Stimulated activated CD4-positive, alpha-beta T cell treated with anti-CD3 and anti-CD28 coated beads, Interleukin-4, amount 100 ng/mL, for 1 hour (primary cell): ENCODE measurements at regions not wholly inside any gene's neighbourhood (a gene's known extent, or its start where the extent isn't known, plus 50 kb on each side); places are given as distances from the start of the nearest gene placed in this dataset.

ENCODE experiments used
- DNase-seq: peaks from one replicate; pipeline ENCODE4 v3.0.0-alpha.2; 2020

DNA sequence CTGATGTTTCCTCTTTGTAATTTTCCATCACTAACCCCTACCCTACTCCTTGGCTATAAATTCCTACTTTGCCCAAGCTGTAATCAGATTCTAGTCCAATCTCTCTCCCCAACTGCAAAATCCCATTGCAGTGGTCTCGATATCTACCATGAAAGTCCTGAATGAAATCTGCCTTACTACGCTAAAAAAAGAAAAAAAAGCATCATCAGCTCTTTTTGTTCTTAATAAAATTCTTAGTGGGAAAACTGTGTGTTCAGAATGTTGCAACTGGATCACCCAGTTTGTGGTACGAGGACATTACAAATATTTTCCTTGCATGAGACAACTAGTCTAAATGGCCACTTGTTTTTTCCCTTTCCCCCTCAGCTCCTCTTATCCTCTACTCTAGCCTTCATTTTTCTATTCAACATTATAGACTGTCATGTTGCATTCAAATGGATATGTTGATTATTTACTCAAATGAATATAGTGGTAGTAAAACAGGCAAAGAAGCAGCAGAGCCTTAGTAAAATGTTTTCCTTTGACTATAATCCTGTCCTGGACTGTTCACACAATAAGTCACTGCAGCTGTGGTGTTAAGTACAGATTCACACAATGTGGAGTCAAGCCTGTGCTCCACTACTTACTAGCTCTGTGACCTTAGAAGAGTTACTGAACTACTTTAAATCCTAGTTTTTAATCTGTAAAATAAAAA is 527.1 kb upstream of the MARCKS start:
- no peak for DNase-seq

DNA sequence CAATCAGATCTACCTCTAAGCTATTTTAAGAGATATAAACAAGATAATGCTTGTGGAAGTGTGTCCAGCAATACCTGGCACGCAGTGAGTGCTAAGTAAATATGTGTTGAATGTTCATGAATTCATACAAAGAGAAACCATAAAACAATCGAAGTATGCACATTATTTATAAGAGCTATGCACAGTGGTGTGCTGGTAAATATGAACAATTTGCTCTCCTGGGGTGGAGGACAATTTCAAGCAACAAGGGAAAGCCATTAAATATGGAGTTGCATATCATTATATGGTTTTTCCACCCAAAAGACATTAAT is 526.6 kb upstream of the MARCKS start:
- DNase-seq, result no peak

DNA sequence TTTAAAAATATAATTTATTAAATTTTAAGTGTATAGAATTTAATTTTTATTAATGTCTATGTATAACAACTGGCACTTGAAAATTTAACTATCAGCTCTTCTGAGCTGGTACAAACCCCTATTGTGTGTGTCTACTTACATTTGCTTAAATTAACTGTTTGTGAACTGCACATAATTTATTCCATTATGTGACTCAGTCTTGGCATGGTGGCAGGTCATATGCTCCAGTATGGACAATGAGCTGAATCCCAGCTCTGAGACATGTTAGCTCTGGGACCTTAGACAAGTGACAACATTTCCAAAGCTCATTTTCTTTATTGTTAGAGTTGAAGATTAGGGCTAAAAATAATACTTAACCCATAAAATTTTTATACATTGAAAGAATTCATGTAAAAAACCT is 526.1 kb upstream of the MARCKS start:
- DNase-seq, result no peak

DNA sequence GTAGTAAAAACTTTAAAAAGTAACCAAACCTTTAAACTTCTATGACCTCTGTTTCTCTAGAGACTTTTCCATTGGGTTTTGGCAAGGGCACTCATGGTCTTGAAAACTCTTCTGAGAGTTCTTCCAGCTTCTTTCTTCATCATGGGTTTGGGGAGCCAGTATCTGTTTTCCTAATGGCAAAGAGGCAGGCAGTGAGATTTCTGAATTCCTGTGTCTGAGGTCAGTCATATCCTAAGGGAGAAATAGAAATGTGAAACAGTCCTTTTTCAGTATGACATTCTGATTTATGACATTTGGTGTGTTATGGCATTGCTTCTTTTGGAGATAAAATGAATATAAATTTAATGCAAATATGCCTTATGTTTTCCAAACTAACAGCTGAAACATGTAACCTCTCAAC is 518.5 kb upstream of the MARCKS start:
- DNase-seq, result no peak

DNA sequence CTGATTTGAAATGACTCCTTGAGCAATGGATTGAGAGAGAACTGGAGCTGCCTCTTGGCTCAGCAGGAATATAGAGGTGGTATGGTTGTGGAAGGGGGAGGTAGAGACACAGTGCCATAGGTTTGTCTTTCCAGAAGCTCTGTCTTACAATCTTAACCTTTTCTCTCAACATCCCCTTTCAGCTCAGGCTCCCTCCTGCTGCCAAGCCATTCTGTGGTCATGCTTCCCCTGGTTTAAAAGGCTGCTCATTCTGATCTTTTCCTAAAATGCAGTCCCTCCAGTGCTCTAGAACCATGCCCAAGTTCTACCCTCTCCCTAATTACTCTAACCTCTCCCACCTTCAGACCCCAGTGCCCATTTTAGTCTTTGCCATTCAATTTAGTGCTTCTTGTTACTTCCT is 517.9 kb upstream of the MARCKS start:
- no peak for DNase-seq

DNA sequence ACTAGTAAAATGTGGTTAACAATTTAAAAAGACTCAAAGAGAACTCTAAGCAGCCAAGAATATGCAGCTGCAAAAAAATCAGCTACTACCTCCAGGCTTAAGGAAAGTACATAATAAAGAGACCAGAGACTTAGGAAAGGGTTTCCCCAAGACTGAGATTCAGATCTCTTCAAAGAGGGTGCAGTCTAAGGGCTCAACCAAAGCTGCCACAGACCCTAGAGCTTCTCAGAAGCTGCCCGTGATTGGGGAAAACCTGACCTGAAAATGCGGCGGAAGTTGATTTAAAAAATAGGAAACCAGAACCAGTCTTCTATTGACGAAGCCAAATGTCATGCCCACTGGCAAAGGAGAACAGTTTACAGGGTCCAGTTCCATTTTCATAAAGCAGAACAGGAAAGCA is 516.8 kb upstream of the MARCKS start:
- no peak for DNase-seq

DNA sequence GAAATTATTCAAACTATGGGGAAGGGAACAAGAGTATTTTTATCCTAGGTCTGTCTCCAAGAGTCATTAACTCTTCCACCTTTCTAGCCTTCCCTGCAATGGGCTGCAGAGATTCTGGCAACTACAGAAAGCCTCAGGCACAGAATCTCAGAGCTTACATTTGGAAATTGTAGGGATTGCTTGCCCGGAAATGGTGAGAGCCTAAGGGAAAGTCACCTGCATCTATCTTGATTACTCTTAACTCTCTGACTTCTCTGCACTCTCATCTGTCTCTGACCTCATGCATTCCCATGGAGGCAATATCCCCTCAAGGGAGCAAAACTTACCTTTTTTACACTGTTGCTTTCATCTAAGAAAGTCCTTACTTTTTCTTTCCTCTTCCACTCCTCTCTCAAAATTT is 513.2 kb upstream of the MARCKS start:
- DNase-seq, result no peak

DNA sequence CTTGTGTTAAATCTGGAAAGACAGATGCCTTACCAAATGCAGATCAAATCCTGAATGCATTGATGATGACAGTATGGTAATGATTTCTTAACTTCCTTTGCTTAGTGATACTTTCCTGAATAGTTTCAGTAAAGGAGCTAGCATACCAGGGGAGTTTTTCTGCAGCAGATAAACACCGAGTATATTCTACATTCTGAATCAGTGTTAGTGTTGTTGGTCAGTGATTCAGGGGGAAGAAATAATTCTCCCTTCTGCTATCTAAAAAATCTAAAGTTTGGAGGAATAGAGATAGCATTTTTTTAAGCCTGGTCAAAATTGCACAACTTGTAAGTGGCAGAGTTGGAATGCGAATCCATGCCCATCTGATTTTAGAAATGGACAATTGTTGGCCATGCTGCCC is 512.2 kb upstream of the MARCKS start:
- DNase-seq, result no peak

DNA sequence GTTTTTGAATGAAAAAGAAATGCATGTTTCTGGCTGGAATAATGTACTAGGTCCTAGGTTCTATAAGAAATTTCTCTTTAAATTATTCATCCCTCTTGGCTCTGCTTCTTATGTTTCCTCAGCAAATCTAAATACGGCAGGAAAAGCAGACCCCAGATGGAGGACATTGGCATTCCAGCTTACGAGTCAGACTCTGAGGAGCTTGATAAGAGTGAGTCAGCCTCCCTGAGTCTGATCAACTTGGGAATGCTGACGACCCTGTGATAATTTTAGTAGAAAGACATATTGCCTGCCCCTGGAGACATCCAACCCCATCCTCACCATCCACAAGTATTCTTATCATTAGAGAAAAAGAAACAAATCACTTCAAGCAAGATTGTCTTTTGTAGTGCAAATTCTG is 509.7 kb upstream of the MARCKS start:
- no peak for DNase-seq

DNA sequence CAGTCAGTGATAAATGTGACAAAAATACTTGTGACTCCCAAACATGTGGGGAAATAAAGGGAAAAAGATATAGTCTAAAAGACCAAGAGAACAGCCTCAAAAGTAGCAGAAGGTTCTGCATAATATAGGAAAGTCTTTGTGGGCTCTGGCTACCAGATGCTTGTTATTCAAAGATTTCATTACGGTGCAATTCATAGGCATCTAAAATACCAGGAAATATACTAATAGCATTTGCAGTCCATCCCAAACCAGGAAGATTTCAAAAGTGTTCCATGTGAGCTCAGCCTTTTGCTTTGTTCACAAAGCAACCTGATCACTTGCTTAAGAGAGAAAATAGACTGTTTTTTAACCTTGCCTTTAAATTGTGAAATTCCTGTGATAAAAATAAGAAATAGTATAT is 506.7 kb upstream of the MARCKS start:
- no peak for DNase-seq

DNA sequence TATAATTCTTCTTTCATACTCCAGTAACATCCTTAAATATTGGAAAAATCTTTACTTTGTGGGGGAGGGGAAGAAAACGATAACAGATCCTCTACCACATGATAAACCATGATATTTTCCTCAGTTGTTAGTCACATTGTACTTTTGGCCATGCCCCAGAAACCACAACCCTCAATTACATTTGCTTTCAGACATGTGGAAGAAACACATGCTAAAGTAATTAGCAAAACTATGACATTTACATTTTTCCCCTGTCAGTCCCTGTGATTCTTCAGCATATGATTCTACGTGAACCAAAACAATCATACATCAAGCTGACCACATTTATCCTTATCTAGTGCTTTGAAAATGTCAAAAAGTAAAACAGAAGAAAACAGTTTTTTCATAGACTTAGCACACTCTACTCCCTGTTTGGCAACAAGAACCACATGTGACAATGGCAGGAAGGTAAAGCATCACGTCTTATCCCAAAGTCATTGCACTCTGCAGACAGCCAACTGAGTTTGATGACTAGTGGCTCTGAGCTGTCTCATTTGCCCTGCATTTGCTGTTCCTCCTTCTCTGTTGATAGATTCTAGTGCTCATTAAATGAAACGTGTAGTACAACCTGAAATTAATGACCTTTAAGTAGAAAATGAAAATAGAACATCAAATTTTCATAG is 505.8 kb upstream of the MARCKS start:
- no peak for DNase-seq

DNA sequence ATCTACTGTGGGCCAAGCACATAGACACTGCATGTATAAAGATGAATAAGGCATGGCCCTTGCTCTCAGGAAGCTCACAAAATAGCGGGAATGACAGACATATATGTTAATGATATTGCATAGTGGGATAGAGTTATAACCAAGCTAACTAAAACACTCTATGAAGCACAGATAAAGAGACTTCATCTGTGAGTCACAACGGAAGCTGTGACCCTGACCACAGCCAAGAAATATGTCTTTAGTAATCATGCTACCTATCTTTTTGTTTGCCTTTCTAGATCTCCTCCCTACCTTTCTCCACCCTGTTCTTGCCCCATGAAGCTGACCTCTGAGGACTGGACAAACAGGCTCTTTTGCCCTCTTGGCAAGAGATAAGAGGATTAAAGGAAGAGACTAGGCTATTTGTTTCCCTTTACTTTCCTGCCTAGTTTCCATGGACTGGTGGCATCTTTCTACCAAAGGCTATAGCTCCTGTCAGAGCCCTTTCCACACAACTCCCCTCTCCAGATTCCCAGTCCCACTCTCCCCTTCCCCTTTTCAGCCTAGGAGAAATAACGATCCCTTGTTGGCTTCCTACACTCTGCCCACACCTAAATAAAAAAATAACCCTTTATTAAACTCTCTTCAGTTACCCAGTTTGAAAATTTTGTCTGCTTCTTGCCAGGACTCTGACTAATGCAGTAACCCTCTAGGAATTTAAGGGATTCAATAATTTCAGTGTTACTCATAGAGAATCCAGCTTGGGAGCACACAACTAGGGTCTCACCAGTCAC is 504.9 kb upstream of the MARCKS start:
- DNase-seq, result no peak

DNA sequence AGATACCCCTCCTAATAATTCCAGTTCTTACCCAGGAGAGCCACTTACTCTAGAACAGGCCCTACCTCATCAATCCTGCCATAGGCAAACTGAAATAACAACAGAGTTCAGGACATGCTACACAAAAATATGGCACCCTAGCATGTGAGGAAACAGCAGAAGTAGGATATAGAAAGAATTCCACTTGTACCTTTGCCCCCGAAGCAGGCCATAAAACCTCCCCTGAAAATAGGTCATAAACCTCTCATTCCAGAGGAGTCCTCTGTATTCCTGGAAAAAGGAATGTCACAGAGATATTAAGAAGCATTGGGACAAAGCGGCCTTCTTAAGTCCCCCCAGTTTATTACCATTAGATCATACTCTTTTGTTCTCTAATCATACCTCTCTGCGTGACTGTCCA is 504.3 kb upstream of the MARCKS start:
- DNase-seq, result no peak

DNA sequence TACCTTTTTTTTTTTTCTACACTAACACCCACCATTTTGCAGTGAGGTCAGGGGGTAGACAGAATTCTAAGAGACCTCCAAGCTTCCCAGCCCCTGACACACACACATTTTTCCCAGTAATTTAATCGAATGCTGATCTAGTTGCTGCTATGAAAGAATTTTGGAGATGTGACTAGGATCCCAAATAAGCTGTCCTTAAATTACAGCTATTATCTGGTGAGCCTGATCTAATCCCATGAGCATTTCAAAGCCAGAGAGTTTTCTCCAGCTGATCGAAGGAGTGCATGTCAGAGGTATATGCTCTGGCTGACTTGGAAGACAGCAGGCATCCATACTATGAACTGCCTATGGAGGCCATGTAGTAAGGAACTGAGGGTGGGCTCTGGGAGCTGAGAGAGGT is 503.8 kb upstream of the MARCKS start:
- no peak for DNase-seq

DNA sequence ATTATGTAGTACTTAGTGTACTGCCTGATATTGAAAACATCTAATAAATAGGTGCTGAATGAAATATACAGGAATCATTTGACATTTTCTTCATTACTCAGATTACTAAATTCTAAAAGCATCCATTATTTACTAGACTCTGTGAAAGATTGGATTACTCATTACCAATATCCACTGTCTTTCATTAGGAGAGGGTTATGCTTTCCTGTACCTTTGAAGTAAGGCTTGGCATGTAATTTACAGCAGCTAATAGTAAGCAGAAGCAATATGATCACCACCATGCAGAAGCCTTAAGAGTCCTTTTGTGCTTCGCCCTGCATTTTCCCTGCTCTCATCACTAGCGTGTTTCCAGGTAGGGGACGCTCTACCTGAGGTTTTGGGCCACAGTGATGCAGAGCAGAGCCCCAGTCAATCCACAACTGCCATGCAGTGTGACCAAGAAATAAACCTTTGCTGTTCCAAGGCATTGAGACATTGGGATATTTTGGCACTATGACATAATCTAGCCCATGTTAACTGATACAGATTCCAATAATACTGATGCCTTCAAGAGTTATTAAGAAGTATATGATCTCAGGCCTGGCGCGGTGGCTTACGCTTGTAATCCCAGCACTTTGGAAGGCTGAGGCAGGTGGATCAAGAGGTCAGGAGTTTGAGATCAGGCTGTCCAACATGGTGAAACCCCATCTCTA is 502.8 kb upstream of the MARCKS start:
- no peak for DNase-seq

DNA sequence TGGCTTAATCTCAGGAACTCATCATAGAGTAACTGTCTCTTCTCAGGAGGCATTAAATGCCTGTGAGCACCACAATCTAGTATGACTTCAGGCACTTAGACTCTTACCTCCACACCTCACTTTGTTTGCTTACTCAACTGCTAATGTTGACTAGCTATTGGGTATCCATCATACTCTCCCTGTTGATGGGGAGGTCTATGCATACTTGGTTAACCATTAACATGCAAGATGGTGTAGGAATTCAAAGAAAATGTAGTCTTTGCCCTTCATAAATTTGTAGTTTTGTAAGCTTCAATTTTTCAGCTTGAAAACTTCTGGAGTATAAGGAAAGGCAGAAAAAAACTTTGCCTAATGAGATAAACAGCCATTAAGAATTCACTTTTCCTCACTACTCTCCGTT is 501.0 kb upstream of the MARCKS start:
- no peak for DNase-seq

DNA sequence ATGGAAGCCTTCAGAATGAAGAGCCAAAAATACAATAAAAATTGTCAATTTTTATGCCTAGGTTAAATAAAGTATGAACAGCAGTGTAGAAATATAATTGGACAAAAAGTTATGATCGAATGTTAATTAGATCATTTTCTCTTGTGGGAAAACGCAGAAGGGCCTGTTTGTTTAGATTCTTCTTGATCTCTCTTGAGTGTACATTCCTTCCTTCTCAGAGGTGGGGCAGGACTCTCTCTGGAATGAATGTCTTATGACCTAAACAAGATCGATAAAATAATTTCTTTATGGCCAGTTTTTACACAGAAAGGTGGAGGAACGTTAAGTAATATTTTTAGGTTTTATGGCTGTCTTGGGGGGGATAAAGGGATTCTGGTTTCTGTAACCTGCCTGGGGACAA is 500.1 kb upstream of the MARCKS start:
- no peak for DNase-seq

DNA sequence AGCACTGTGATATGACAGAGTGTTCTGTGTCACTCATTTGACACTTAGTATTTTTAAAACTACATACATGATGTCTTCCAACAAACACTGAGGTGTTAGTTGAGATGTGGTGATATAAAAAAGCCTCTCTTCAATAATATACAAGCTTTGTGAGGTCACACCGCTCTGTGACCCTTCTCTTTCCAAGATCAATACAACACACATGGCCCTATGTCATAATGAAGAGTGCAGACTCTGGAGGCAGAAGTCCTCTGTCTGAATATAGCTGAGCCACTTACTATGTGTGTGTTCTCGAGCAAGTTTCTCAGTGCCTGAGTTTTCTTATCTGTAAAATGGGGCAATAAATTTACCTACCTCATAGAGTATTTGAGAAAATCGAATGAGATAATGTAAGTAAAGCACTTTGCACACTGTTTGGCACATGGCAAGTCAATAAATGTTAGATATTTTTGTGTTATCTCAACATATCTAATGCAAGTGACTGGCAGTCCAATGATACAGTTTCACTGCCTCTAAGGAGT is 499.0 kb upstream of the MARCKS start:
- DNase-seq, result no peak

DNA sequence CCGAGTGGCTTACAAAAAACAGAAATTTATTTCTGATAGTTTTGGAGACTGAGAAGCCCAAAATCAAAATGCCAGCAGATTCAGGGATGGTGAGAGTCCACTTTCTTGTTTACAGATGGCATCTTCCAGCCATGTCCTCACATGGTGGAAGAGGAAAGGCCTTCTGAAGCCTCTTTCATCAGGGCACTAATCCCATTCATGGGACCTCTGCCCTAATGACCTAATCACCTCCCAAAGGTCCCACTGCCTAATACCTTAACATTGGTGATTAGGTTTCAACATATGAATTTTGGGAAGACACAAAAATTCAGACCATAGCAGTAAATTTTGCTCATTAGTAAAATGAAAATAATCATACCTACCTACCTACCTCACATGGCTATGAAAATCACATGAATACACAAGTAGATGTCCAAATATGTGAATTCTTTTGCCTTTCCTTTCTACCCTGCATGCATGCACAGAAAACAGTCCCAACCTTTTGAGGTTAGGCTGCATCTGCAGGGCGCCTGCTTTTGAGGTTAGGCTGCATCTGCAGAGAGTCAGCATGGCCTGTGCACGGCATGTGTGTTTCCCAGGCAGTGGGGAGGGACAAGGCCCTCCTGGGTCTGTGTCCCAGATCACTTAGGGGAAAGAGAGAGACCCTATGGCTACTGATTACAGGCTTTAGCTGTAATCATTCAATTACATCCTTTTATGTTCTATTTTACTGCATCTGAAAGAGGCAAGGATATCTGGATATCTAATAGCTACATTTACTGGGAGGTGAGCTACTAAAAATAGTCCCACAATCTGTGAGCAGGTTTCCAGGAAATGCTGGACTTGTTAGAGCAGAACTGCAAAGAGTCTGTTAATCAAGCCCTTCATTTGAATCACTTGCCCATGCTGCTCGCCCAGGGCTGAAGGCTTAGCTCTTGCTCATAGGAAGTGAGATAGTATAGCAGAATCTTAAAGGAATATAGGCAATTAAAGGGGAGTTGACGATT is 497.7 kb upstream of the MARCKS start:
- DNase-seq, result no peak

DNA sequence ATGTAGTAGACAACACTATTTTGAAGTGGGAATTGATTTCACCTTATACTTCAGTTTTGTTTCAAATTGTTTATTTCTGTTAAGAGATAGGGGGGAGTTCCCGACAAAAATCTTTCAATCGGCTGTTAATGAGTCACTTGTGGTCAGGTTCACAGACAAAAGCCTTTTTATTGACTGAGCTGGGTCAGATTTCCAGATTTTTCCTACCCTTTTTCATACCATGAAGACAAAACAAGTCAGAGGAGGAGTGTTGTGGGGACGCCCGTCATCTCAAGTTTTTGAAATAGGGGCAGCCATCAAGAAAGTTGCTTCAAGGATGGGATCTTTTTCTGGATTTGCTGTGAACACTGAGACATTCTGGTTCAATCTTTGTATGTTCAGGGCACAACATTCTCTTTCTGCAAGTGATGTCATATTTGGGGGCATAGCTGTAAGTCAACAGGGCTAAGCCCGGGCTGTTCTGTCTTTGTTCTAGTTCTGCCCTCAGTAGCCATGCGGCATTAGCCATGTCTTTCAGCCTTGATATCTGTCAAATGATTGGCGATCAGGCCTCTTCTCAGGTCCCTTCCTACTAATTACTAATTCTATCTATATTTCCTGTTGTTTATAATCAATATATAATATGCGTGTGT is 496.0 kb upstream of the MARCKS start:
- no peak for DNase-seq

DNA sequence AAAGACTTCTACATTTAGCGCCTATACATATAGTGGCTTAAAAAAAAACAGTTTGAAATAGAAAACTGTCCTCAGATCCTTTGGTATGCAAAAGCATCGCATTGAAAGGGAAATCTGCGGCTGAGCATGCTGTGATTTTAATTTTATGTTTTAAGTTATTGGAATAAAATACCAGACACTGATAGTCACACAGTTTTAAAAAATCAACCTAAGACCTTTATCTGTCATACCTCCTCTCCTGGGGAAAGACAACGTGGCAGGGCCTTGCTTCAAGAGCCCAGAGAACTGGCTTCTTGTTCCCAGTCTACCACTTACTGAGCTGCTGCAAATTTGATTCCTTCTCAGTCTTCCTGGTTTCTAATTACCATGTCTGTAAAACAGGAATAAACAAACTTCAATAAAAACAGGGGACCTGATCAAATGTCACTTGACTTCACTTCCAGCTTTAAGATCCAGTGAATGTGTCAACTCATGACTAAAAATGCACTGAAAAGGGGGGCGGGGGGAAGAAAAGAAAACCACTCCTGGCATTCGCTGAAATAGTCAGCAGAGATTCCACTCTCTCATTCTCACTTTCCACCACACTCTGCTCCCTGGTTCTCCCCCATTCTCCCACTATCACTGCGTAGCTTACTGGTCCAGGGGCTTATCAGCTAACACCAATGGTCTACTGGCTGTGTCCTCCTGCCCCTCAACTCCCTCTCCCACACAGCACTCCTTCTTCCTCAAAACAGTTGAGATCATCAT is 494.7 kb upstream of the MARCKS start:
- no peak for DNase-seq
